PC-9 (cell line): ENCODE measurements at regions not wholly inside any gene's neighbourhood (a gene's known extent, or its start where the extent isn't known, plus 50 kb on each side); places are given as distances from the start of the nearest gene placed in this dataset.

Source experiments
- BruUV-seq: library from RNA; stranded (reverse); fragments of 400-500 nt; replicated peaks from 2 replicates; lab custom pipeline; 2021; lab: Mats Ljungman, UMichigan
- CTCF ChIA-PET: fragments of 300-600 bp; sonication (Branson Sonifier 250); formaldehyde crosslinking; loops from one replicate; lab custom pipeline; 2022; ENCODE audit warnings: antibody characterized with exemption; lab: Charles Lee
- POLR2A ChIA-PET: fragments of 300-600 bp; sonication (Branson Sonifier 250); formaldehyde crosslinking; loops from one replicate; lab custom pipeline; 2022; ENCODE audit warnings: antibody characterized with exemption; ENCODE audit not compliant: unreplicated experiment; lab: Charles Lee
- DNase-seq, 2 experiments: peaks; one replicate each; pipeline versions ENCODE4 v3.0.0 to v3.0.0-alpha.2; 2015 to 2022; ENCODE audit warnings: mixed read lengths in 1 of 2
- H2AFZ ChIP-seq: fragments of 200-600 bp; sonication (generic); 2 replicates; pipeline ENCODE4 v1.8.1; 2017; ENCODE audit warnings: antibody characterized with exemption
- H3F3A ChIP-seq: fragments of 200-600 bp; sonication (generic); 2 replicates; pipeline ENCODE4 v1.8.1; 2017; ENCODE audit warnings: antibody characterized with exemption, mild to moderate bottlenecking, low read depth; ENCODE audit not compliant: insufficient read depth
- H3K27ac ChIP-seq: fragments of 200-600 bp; sonication (generic); 2 replicates; pipeline ENCODE4 v1.6.1; 2016; ENCODE audit warnings: mixed run types
- H3K27me3 ChIP-seq: fragments of 200-600 bp; sonication (generic); 2 replicates; pipeline ENCODE4 v1.6.1; 2016; ENCODE audit warnings: low read depth, mixed run types; ENCODE audit not compliant: insufficient read depth
- H3K36me3 ChIP-seq: fragments of 200-600 bp; sonication (generic); 2 replicates; pipeline ENCODE4 v1.6.1; 2016; ENCODE audit warnings: low read depth, mixed run types
- H3K4me1 ChIP-seq: fragments of 200-600 bp; sonication (generic); replicated peaks from 2 replicates; pipeline ENCODE4 v1.6.1; 2016; ENCODE audit warnings: mixed run types; ENCODE audit not compliant: insufficient read depth
- H3K4me2 ChIP-seq: fragments of 200-600 bp; sonication (generic); 2 replicates; pipeline ENCODE4 v1.6.1; 2017; ENCODE audit warnings: mixed run types
- H3K4me3 ChIP-seq: fragments of 200-600 bp; sonication (generic); 2 replicates; pipeline ENCODE4 v1.6.1; 2016; ENCODE audit warnings: mixed run types
- H3K79me2 ChIP-seq: fragments of 200-600 bp; sonication (generic); 2 replicates; pipeline ENCODE4 v1.6.1; 2017; ENCODE audit warnings: low read depth, mixed run types
- H3K9me2 ChIP-seq: fragments of 200-600 bp; sonication (generic); 2 replicates; pipeline ENCODE4 v1.8.1; 2017; ENCODE audit warnings: mild to moderate bottlenecking; ENCODE audit not compliant: insufficient read depth
- H3K9me3 ChIP-seq: fragments of 200-600 bp; sonication (generic); 2 replicates; pipeline ENCODE4 v1.8.1; 2016; ENCODE audit warnings: low read depth; ENCODE audit not compliant: insufficient read depth
- H4K20me1 ChIP-seq: fragments of 200-600 bp; sonication (generic); 2 replicates; pipeline ENCODE4 v1.8.1; 2017; ENCODE audit not compliant: insufficient read depth
- EZH2 ChIP-seq: fragments of 200-600 bp; sonication (generic); IDR thresholded peaks from 2 replicates; pipeline ENCODE4 v1.8.0; 2017; ENCODE audit warnings: antibody characterized with exemption, low read depth
- intact Hi-C: fragments of 100-400 bp; cut with micrococcal nuclease; formaldehyde crosslinking; loops from one replicate; pipeline ENCODE4 v1.10.0; 2022; ENCODE audit not compliant: unreplicated experiment
- TF ChIP-seq, protein P1 (sequence below): fragments of 200-600 bp; sonication (generic); conservative IDR thresholded peaks from 2 replicates; pipeline ENCODE4 v1.6.1; 2017; ENCODE audit warnings: mixed run types, antibody characterized with exemption, mild to moderate bottlenecking, moderate library complexity

DNA sequence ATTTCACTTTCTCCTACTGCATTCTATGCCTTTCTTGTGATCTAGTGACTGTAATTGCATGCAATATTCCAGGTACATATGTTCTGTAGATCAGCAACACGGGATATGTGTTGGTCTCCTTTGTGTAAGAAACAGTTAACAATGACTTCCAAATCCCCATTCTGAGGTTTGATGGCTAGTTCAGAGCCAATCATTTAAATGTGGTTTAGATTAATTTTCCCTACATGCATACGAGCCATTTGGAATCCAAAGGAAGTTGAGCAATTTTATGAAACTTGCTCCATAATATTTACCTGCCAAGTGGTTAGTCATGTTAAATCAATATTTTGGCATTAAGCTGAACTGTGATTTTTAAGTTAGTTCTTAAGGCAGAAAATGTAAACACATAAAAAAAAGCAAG, 172.8 kb upstream of the DCAF12L2 start:
- H3K4me2 ChIP-seq, result 0 out of 2 replicates have a peak overlapping the region, but pooled peaks have one; percentile 29
- H3K27ac ChIP-seq, result no peak overlapping the region
- peak in 1 of 2 experiments; percentile 44 for DNase-seq
- H3K9me3 ChIP-seq, result no peaks in the 10 kb centered on the region
- no peaks in the 10 kb centered on the region for H3K9me2 ChIP-seq
- H4K20me1 ChIP-seq, result 0 out of 2 replicates have a peak, but pooled peaks cover 7% of the 10 kb centered on the region
- intact Hi-C loops, result no loop called here
- TF ChIP-seq, protein P1, sequence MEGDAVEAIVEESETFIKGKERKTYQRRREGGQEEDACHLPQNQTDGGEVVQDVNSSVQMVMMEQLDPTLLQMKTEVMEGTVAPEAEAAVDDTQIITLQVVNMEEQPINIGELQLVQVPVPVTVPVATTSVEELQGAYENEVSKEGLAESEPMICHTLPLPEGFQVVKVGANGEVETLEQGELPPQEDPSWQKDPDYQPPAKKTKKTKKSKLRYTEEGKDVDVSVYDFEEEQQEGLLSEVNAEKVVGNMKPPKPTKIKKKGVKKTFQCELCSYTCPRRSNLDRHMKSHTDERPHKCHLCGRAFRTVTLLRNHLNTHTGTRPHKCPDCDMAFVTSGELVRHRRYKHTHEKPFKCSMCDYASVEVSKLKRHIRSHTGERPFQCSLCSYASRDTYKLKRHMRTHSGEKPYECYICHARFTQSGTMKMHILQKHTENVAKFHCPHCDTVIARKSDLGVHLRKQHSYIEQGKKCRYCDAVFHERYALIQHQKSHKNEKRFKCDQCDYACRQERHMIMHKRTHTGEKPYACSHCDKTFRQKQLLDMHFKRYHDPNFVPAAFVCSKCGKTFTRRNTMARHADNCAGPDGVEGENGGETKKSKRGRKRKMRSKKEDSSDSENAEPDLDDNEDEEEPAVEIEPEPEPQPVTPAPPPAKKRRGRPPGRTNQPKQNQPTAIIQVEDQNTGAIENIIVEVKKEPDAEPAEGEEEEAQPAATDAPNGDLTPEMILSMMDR, result no peak
- TF ChIP-seq EZH2, result no peak
- no peak overlapping the region for H3K4me3 ChIP-seq
- 0 out of 2 replicates have a peak, but pooled peaks cover 7% of the 10 kb centered on the region for H3K4me1 ChIP-seq
- POLR2A ChIA-PET, result no interaction called here
- no peaks in the 10 kb centered on the region for H3F3A ChIP-seq
- H2AFZ ChIP-seq, result no peak overlapping the region
- no peaks in the 10 kb centered on the region for H3K36me3 ChIP-seq
- CTCF ChIA-PET, result no interaction called here
- no peaks in the 10 kb centered on the region for H3K79me2 ChIP-seq
- H3K27me3 ChIP-seq, result no peaks in the 10 kb centered on the region
- BruUV-seq, result no TSS peak

DNA sequence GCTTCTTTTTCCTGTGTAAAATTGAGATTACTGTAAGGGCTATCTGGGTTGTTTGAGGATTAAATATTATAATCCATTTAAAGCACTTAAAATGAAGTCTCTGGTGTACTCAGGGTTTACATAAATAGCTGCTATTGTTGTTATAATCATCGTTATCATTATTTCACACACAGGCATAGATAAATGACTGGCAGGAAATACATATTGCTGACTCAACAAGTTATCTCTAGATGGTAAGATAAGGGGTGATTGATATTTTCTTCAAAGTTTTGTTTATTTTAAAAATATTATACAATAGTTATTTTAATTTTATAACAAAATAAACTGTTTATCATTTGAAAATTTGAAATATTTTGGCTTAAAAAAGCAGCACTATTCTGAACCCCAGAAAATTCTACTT, 134.3 kb upstream of the DCAF12L2 start:
- 0 out of 2 replicates have a peak, but pooled peaks cover 6% of the 10 kb centered on the region for H3K9me3 ChIP-seq
- no TSS peak for BruUV-seq
- no peak overlapping the region for H3K27ac ChIP-seq
- H3K4me2 ChIP-seq, result no peak overlapping the region
- 0 out of 2 replicates have a peak, but pooled peaks cover 4% of the 10 kb centered on the region for H3K36me3 ChIP-seq
- CTCF ChIA-PET, result no interaction called here
- no peak overlapping the region for H2AFZ ChIP-seq
- no peaks in the 10 kb centered on the region for H3K4me1 ChIP-seq
- no peaks in the 10 kb centered on the region for H4K20me1 ChIP-seq
- H3K27me3 ChIP-seq, result no peaks in the 10 kb centered on the region
- H3K9me2 ChIP-seq, result no peaks in the 10 kb centered on the region; the same call in 1 of the 2 replicates
- intact Hi-C loops, result no loop called here
- no peak overlapping the region for H3K4me3 ChIP-seq
- no peak for DNase-seq
- H3K79me2 ChIP-seq, result no peaks in the 10 kb centered on the region
- TF ChIP-seq, protein P1, result no peak
- no peak for TF ChIP-seq EZH2
- POLR2A ChIA-PET, result no interaction called here
- H3F3A ChIP-seq, result no peaks in the 10 kb centered on the region

DNA sequence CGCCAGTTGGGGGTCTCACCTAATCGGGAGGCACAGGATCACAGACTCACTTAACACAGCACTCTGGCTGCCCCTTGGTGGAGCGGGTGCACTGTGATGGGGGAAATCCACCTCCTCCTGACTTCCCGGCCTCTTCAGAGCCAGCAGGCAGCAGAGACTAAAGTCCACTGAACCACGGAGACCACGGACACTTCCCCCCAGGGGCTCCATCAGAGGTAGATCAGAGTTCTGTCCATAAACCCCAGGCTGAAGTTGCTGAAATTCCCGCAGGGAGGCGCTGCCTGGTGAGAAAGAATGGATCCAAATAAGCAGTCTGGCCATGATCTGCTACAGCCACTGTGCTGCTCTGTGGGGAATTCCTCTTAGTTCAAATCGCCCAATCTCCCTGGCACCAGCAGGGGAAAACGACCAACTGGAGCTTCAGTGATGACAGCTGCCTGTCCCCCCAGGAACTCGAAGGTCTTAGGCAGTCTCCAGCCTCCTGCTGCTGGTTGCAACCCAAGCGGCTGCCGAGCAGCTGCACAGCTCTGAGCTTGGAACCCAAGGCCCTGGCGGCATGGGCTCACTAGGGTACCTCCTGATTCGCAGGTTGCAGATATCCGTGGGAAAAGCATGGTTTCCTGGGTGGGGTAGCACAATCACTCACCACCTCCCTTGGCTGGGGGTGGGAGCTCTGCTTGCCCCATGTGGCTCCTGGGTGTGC, 106.9 kb upstream of the DCAF12L2 start:
- H3K4me3 ChIP-seq, result no peak overlapping the region
- no peaks in the 10 kb centered on the region for H3K79me2 ChIP-seq
- CTCF ChIA-PET, result no interaction called here
- H3K9me3 ChIP-seq, result peaks cover 9% of the 10 kb centered on the region; the same call in 1 of the 2 replicates
- no peaks in the 10 kb centered on the region for H3K27me3 ChIP-seq
- no peaks in the 10 kb centered on the region for H3K4me1 ChIP-seq
- H3K36me3 ChIP-seq, result peaks cover 9% of the 10 kb centered on the region; the same call in 1 of the 2 replicates
- no peaks in the 10 kb centered on the region for H3F3A ChIP-seq
- no peak overlapping the region for H3K27ac ChIP-seq
- no peak overlapping the region for H2AFZ ChIP-seq
- BruUV-seq, result no TSS peak
- no peaks in the 10 kb centered on the region for H4K20me1 ChIP-seq
- no peak for DNase-seq
- POLR2A ChIA-PET, result no interaction called here
- intact Hi-C loops, result no loop called here
- TF ChIP-seq, protein P1, result no peak
- TF ChIP-seq EZH2, result no peak
- no peaks in the 10 kb centered on the region for H3K9me2 ChIP-seq
- no peak overlapping the region for H3K4me2 ChIP-seq
